H9 (cell line): ENCODE measurements at regions not wholly inside any gene's neighbourhood (a gene's known extent, or its start where the extent isn't known, plus 50 kb on each side); places are given as distances from the start of the nearest gene placed in this dataset.

Source experiments
- DNase-seq: peaks from one replicate; pipeline ENCODE4 v3.0.0-alpha.2; 2017
- H2AFZ ChIP-seq: one replicate; pipeline ENCODE4 v1.6.1; 2013; ENCODE audit warnings: mild to moderate bottlenecking, low read length, control low read depth, moderate library complexity
- H2AK5ac ChIP-seq: 2 replicates; pipeline ENCODE4 v1.6.1; 2013; ENCODE audit warnings: low read length, control low read depth, mixed read lengths; ENCODE audit not compliant: insufficient read length
- H2BK120ac ChIP-seq: one replicate; pipeline ENCODE4 v1.6.1; 2013; ENCODE audit warnings: low read depth, mild to moderate bottlenecking, low read length, control low read depth, inconsistent platforms; ENCODE audit not compliant: poor library complexity, severe bottlenecking
- H2BK12ac ChIP-seq: 2 replicates; pipeline ENCODE4 v1.6.1; 2013; ENCODE audit warnings: low read length, control low read depth, mixed read lengths, low read depth; ENCODE audit not compliant: insufficient read length
- H2BK15ac ChIP-seq: 2 replicates; pipeline ENCODE4 v1.6.1; 2013; ENCODE audit warnings: low read depth, low read length, control low read depth
- H2BK20ac ChIP-seq: one replicate; pipeline ENCODE4 v1.6.1; 2013; ENCODE audit warnings: low read depth, mild to moderate bottlenecking, low read length, control low read depth, inconsistent platforms; ENCODE audit not compliant: poor library complexity, severe bottlenecking
- H2BK5ac ChIP-seq: 2 replicates; pipeline ENCODE4 v1.6.1; 2013; ENCODE audit warnings: low read length, control low read depth, mixed read lengths; ENCODE audit not compliant: insufficient read length
- H3K14ac ChIP-seq: 2 replicates; pipeline ENCODE4 v1.6.1; 2013; ENCODE audit warnings: low read length, control low read depth; ENCODE audit not compliant: insufficient read depth
- H3K18ac ChIP-seq: 2 replicates; pipeline ENCODE4 v1.6.1; 2013; ENCODE audit warnings: low read depth, mild to moderate bottlenecking, mixed read lengths, low read length, control low read depth; ENCODE audit not compliant: insufficient read length
- H3K23ac ChIP-seq: 2 replicates; pipeline ENCODE4 v1.6.1; 2013; ENCODE audit warnings: low read length, control low read depth, mixed read lengths, low read depth; ENCODE audit not compliant: insufficient read length
- H3K23me2 ChIP-seq: 2 replicates; pipeline ENCODE4 v1.6.1; 2013; ENCODE audit warnings: low read depth, mild to moderate bottlenecking, mixed read lengths, low read length, control low read depth; ENCODE audit not compliant: insufficient read length, poor library complexity, severe bottlenecking
- H3K27ac ChIP-seq: 2 replicates; pipeline ENCODE4 v1.5.1; 2013; ENCODE audit warnings: low read length, control low read depth, mixed read lengths, low read depth; ENCODE audit not compliant: insufficient read length
- H3K27me3 ChIP-seq: 2 replicates; pipeline ENCODE4 v1.6.1; 2013; ENCODE audit warnings: low read length, control low read depth, inconsistent platforms; ENCODE audit not compliant: insufficient read depth
- H3K4ac ChIP-seq: 2 replicates; pipeline ENCODE4 v1.6.1; 2013; ENCODE audit warnings: low read depth, mild to moderate bottlenecking, control low read depth, inconsistent platforms, low read length, moderate library complexity
- H3K4me1 ChIP-seq: 2 replicates; pipeline ENCODE4 v1.6.1; 2013; ENCODE audit warnings: low read length, control low read depth, inconsistent platforms; ENCODE audit not compliant: insufficient read depth
- H3K4me2 ChIP-seq: 2 replicates; pipeline ENCODE4 v1.6.1; 2013; ENCODE audit warnings: low read length, control low read depth, mixed read lengths; ENCODE audit not compliant: insufficient read length, insufficient read depth
- H3K56ac ChIP-seq: 2 replicates; pipeline ENCODE4 v1.6.1; 2013; ENCODE audit warnings: low read depth, mild to moderate bottlenecking, mixed read lengths, low read length, control low read depth; ENCODE audit not compliant: insufficient read length
- H3K79me1 ChIP-seq: 2 replicates; pipeline ENCODE4 v1.6.1; 2013; ENCODE audit warnings: low read depth, mild to moderate bottlenecking, moderate library complexity, low read length, control low read depth, inconsistent platforms; ENCODE audit not compliant: insufficient read depth, poor library complexity, severe bottlenecking
- H3K79me2 ChIP-seq: 2 replicates; pipeline ENCODE4 v1.6.1; 2013; ENCODE audit warnings: low read length, control low read depth, inconsistent platforms; ENCODE audit not compliant: insufficient read depth
- H3K9ac ChIP-seq: 2 replicates; pipeline ENCODE4 v1.6.1; 2013; ENCODE audit warnings: low read length, control low read depth, mixed read lengths; ENCODE audit not compliant: insufficient read length; ENCODE audit errors: extremely low read depth
- H3K9me3 ChIP-seq: one replicate; pipeline ENCODE4 v1.6.1; 2013; ENCODE audit warnings: low read depth, low read length, inconsistent platforms; ENCODE audit not compliant: control insufficient read depth
- H3T11ph ChIP-seq: one replicate; pipeline ENCODE4 v1.6.1; 2013; ENCODE audit warnings: mild to moderate bottlenecking, low read length, control low read depth, inconsistent platforms
- H4K20me1 ChIP-seq: one replicate; pipeline ENCODE4 v1.6.1; 2013; ENCODE audit not compliant: control insufficient read depth, insufficient read length, insufficient read depth
- H4K5ac ChIP-seq: 2 replicates; pipeline ENCODE4 v1.6.1; 2013; ENCODE audit warnings: low read depth, mild to moderate bottlenecking, mixed read lengths, low read length, control low read depth; ENCODE audit not compliant: insufficient read length
- H4K8ac ChIP-seq: replicated peaks from 2 replicates; pipeline ENCODE4 v1.6.1; 2013; ENCODE audit warnings: low read length, control low read depth, mixed read lengths, low read depth; ENCODE audit not compliant: insufficient read length
- H4K91ac ChIP-seq: 2 replicates; pipeline ENCODE4 v1.6.1; 2013; ENCODE audit warnings: low read depth, mild to moderate bottlenecking, moderate library complexity, mixed read lengths, low read length, control low read depth; ENCODE audit not compliant: insufficient read length
- H3K27ac Mint-ChIP-seq, 3 experiments: 2 replicates in 2 of 3; 3 replicates in 1 of 3; pipeline ENCODE4 v1.8.0; 2020 to 2021; ENCODE audit warnings: mixed read lengths in 3 of 3, mild to moderate bottlenecking in 1 of 3, moderate library complexity in 1 of 3
- H3K27me3 Mint-ChIP-seq: 2 replicates; pipeline ENCODE4 v1.8.0; 2021; ENCODE audit warnings: low read depth, mild to moderate bottlenecking, moderate library complexity, mixed read lengths
- H3K36me3 Mint-ChIP-seq, 3 experiments: 2 replicates in 2 of 3; 3 replicates in 1 of 3; pipeline ENCODE4 v1.8.0; 2020 to 2021; ENCODE audit warnings: low read depth in 3 of 3, mixed read lengths in 3 of 3; ENCODE audit not compliant: insufficient read depth in 1 of 3
- H3K4me1 Mint-ChIP-seq, 2 experiments: 2 replicates each; pipeline ENCODE4 v1.8.0; 2020; ENCODE audit warnings: mixed read lengths in 2 of 2
- H3K4me3 Mint-ChIP-seq, 2 experiments: 2 replicates in 1 of 2; 3 replicates in 1 of 2; pipeline ENCODE4 v1.8.0; 2020 to 2021; ENCODE audit warnings: mild to moderate bottlenecking in 2 of 2, mixed read lengths in 2 of 2, moderate library complexity in 1 of 2
- H3K9me3 Mint-ChIP-seq, 2 experiments: 2 replicates in 1 of 2; 3 replicates in 1 of 2; pipeline ENCODE4 v1.8.0; 2020; ENCODE audit warnings: mild to moderate bottlenecking in 2 of 2, mixed read lengths in 2 of 2, moderate library complexity in 1 of 2
- WGBS: extraction: QIAGEN DNeasy Blood & Tissue Kit; methylation state at CpG from one replicate; pipeline ENCODE4 v1.1.7; 2013; ENCODE audit warnings: missing lambda C conversion rate, low lambda C conversion rate, mixed read lengths; ENCODE audit not compliant: insufficient read length; ENCODE audit errors: extremely low coverage; 5-methylcytosine and 5-hydroxymethylcytosine counted together
- TF ChIP-seq, protein P1 (sequence below): fragments of 200-600 bp; sonication (generic); conservative IDR thresholded peaks from 3 replicates; pipeline ENCODE4 v1.8.0; 2021; ENCODE audit warnings: antibody characterized with exemption, mild to moderate bottlenecking

DNA sequence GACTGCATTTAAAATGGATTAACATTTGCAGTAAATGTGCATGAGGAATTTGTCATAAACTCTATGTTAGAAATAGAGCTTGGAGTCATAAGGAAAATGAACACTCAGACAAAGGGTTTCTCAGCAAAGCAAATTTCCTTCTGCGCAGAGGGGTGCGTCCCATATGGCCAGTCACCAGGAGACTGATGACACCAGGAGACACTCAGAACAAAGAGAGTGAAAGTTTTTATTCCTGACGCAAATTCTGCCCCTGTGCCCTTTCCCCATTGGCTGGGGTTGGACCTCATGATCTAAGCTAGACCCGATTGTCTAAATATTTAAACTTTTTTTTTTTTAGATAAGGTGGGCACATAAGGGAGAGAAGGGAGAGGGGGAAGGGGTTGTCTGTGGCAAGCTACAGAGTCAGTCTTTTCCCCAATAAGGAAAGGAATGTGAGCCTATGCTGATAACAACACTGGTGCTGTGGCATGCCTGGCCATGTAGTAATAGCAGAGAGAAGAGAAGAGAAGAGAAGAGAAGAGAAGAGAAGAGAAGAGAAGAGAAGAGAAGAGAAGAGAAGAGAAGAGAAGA is 202.0 kb downstream of the POM121L12 start:
- Histone ChIP-seq H4K5ac (no peak overlapping the region), H2BK12ac (no peak overlapping the region), H4K20me1 (no peaks in the 10 kb centered on the region), H2AK5ac (no peak overlapping the region), H3K23ac (no peak overlapping the region), H3K27ac (no peak overlapping the region), H2BK120ac (no peak overlapping the region), H4K91ac (no peak overlapping the region), H3K23me2 (no peaks in the 10 kb centered on the region), H3K27me3 (no peaks in the 10 kb centered on the region), H2BK5ac (no peak overlapping the region), H2BK15ac (no peak overlapping the region), H2AFZ (no peak overlapping the region), H3K79me2 (no peaks in the 10 kb centered on the region), H3K9ac (no peak overlapping the region), H3K9me3 (no peaks in the 10 kb centered on the region), H3K14ac (no peak overlapping the region), H4K8ac (no peak overlapping the region), H3K4ac (no peak overlapping the region), H3K4me1 (peaks cover 2% of the 10 kb centered on the region; the same call in 1 of the 2 replicates), H3K56ac (no peak overlapping the region), H3T11ph (peak overlapping the region; percentile 45), H3K79me1 (no peaks in the 10 kb centered on the region), H3K4me2 (no peak overlapping the region), H3K18ac (no peak overlapping the region), H2BK20ac (no peak overlapping the region)
- TF ChIP-seq, protein P1, sequence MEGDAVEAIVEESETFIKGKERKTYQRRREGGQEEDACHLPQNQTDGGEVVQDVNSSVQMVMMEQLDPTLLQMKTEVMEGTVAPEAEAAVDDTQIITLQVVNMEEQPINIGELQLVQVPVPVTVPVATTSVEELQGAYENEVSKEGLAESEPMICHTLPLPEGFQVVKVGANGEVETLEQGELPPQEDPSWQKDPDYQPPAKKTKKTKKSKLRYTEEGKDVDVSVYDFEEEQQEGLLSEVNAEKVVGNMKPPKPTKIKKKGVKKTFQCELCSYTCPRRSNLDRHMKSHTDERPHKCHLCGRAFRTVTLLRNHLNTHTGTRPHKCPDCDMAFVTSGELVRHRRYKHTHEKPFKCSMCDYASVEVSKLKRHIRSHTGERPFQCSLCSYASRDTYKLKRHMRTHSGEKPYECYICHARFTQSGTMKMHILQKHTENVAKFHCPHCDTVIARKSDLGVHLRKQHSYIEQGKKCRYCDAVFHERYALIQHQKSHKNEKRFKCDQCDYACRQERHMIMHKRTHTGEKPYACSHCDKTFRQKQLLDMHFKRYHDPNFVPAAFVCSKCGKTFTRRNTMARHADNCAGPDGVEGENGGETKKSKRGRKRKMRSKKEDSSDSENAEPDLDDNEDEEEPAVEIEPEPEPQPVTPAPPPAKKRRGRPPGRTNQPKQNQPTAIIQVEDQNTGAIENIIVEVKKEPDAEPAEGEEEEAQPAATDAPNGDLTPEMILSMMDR: no peak
- H3K27me3 Mint-ChIP-seq: no peaks in the 10 kb centered on the region
- H3K4me3 Mint-ChIP-seq: no peak overlapping the region; a peak in 1 of 5 replicates
- DNase-seq: no peak
- H3K36me3 Mint-ChIP-seq: peaks cover 0 to 4% (median 3%) of the 10 kb centered on the region in 3 experiments; a peak in 3 of 7 replicates
- H3K27ac Mint-ChIP-seq: no peak overlapping the region; a peak in 3 of 7 replicates
- peaks cover 0 to 3% of the 10 kb centered on the region in 2 experiments; a peak in 2 of 5 replicates for H3K9me3 Mint-ChIP-seq
- H3K4me1 Mint-ChIP-seq: peaks cover 13 to 17% of the 10 kb centered on the region in 2 experiments
- WGBS: no CpG with 5 or more reads among the region's 4 CpGs
